KMS-11 (cell line): ENCODE measurements at regions not wholly inside any gene's neighbourhood (a gene's known extent, or its start where the extent isn't known, plus 50 kb on each side); places are given as distances from the start of the nearest gene placed in this dataset.

ENCODE experiments used
- H2AFZ ChIP-seq: fragments of 200-600 bp; sonication (generic); 2 replicates; pipeline ENCODE4 v1.6.1; 2016; ENCODE audit warnings: antibody characterized with exemption, mixed run types, low read depth
- H3K27ac ChIP-seq: fragments of 200-600 bp; sonication (generic); 2 replicates; pipeline ENCODE4 v1.6.1; 2016; ENCODE audit warnings: mild to moderate bottlenecking, mixed run types
- H3K27me3 ChIP-seq: fragments of 200-600 bp; sonication (generic); 2 replicates; pipeline ENCODE4 v1.6.1; 2017; ENCODE audit warnings: mild to moderate bottlenecking, low read depth, mixed run types, moderate library complexity; ENCODE audit not compliant: insufficient read depth
- H3K36me3 ChIP-seq: fragments of 200-600 bp; sonication (generic); 2 replicates; pipeline ENCODE4 v1.6.1; 2017; ENCODE audit warnings: mild to moderate bottlenecking, mixed run types; ENCODE audit not compliant: insufficient read depth
- H3K4me1 ChIP-seq: fragments of 200-600 bp; sonication (generic); 2 replicates; pipeline ENCODE4 v1.6.1; 2016; ENCODE audit warnings: mild to moderate bottlenecking, low read depth, mixed run types; ENCODE audit not compliant: poor library complexity, severe bottlenecking
- H3K4me2 ChIP-seq: fragments of 200-600 bp; sonication (generic); 2 replicates; pipeline ENCODE4 v1.7.0; 2016; ENCODE audit warnings: mild to moderate bottlenecking, mixed run types
- H3K4me3 ChIP-seq: fragments of 200-600 bp; sonication (generic); IDR thresholded peaks from 2 replicates; pipeline ENCODE4 v1.6.1; 2017; ENCODE audit warnings: low read depth, low read length, mixed read lengths; ENCODE audit not compliant: insufficient read depth
- H3K79me2 ChIP-seq: fragments of 200-600 bp; sonication (generic); 2 replicates; pipeline ENCODE4 v1.6.1; 2016; ENCODE audit warnings: low read depth, mixed run types; ENCODE audit not compliant: insufficient read depth
- H3K9ac ChIP-seq: fragments of 200-600 bp; sonication (generic); 2 replicates; pipeline ENCODE4 v1.6.1; 2016; ENCODE audit warnings: mild to moderate bottlenecking, mixed run types
- H4K20me1 ChIP-seq: fragments of 200-600 bp; sonication (generic); 2 replicates; pipeline ENCODE4 v1.6.1; 2016; ENCODE audit warnings: mild to moderate bottlenecking, mixed run types; ENCODE audit not compliant: insufficient read depth
- CTCF ChIP-seq: fragments of 200-600 bp; sonication (generic); conservative IDR thresholded peaks from 2 replicates; pipeline ENCODE4 v1.6.1; 2017; ENCODE audit warnings: low read depth, mild to moderate bottlenecking, antibody characterized with exemption, low read length, moderate library complexity, mixed read lengths

GRCh38 chr4:60209588-60209987 lies 990.5 kb upstream of the ADGRL3 start:
- no peak for TF ChIP-seq CTCF
- no peak overlapping the region for H2AFZ ChIP-seq

GRCh38 chr4:60215906-60216305 lies 984.2 kb upstream of the ADGRL3 start:
- no peak overlapping the region for H3K27ac ChIP-seq
- no peaks in the 10 kb centered on the region for H3K27me3 ChIP-seq
- no peaks in the 10 kb centered on the region for H3K4me1 ChIP-seq
- H3K36me3 ChIP-seq = no peaks in the 10 kb centered on the region
- H3K4me3 ChIP-seq = no peak overlapping the region
- H2AFZ ChIP-seq = no peak overlapping the region
- no peaks in the 10 kb centered on the region for H4K20me1 ChIP-seq
- TF ChIP-seq CTCF = no peak
- H3K4me2 ChIP-seq = no peak overlapping the region
- H3K79me2 ChIP-seq = no peaks in the 10 kb centered on the region
- H3K9ac ChIP-seq = no peak overlapping the region

More at GRCh38 chr4:60209588-60209987, 990.5 kb upstream of the ADGRL3 start:
- no peaks in the 10 kb centered on the region for H3K36me3 ChIP-seq
- no peaks in the 10 kb centered on the region for H3K4me1 ChIP-seq
- no peaks in the 10 kb centered on the region for H3K79me2 ChIP-seq
- H3K4me2 ChIP-seq = no peak overlapping the region
- H3K4me3 ChIP-seq = no peak overlapping the region
- H3K9ac ChIP-seq = no peak overlapping the region
- H4K20me1 ChIP-seq = no peaks in the 10 kb centered on the region
- no peaks in the 10 kb centered on the region for H3K27me3 ChIP-seq
- H3K27ac ChIP-seq = no peak overlapping the region

GRCh38 chr4:60216752-60217151 lies 983.4 kb upstream of the ADGRL3 start:
- TF ChIP-seq CTCF = no peak
- H4K20me1 ChIP-seq = no peaks in the 10 kb centered on the region
- no peak overlapping the region for H3K4me2 ChIP-seq
- no peak overlapping the region for H3K4me3 ChIP-seq
- H3K27me3 ChIP-seq = no peaks in the 10 kb centered on the region
- H3K36me3 ChIP-seq = no peaks in the 10 kb centered on the region
- H3K79me2 ChIP-seq = no peaks in the 10 kb centered on the region
- H3K4me1 ChIP-seq = no peaks in the 10 kb centered on the region
- no peak overlapping the region for H2AFZ ChIP-seq
- H3K27ac ChIP-seq = no peak overlapping the region
- H3K9ac ChIP-seq = no peak overlapping the region

DNA sequence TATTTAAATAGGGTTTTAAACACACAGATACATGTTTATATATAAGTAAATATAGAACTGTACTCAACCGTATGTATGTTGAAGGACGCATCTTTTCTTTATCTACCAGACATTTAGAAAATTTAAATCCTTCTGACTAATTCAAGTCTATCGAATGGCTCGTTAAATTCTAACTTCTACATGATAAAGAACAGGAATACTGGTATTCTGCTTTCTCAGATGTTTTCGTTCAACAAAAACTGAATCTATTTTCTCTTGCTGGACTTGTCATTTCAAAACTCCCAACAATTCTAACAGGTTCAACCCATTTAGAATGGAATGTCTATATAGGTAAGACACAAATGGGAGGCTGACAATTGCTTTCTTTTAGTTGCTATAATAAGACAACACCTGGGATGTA lies 978.3 kb upstream of the ADGRL3 start:
- Histone ChIP-seq H3K9ac (no peak overlapping the region), H3K79me2 (no peaks in the 10 kb centered on the region), H3K27ac (no peak overlapping the region), H3K4me1 (no peaks in the 10 kb centered on the region), H3K4me2 (no peak overlapping the region), H3K4me3 (no peak overlapping the region), H4K20me1 (no peaks in the 10 kb centered on the region), H3K36me3 (no peaks in the 10 kb centered on the region), H2AFZ (no peak overlapping the region), H3K27me3 (no peaks in the 10 kb centered on the region)
- TF ChIP-seq CTCF = no peak
